CD4-positive, alpha-beta memory T cell (primary cell): ENCODE measurements at regions not wholly inside any gene's neighbourhood (a gene's known extent, or its start where the extent isn't known, plus 50 kb on each side); places are given as distances from the start of the nearest gene placed in this dataset.

Source experiments
- CTCF ChIA-PET: fragments of 350-600 bp; sonication (Branson Sonifier 250); formaldehyde crosslinking; loops from one replicate; lab custom pipeline; 2021; ENCODE audit warnings: inconsistent platforms; ENCODE audit not compliant: partially characterized antibody; lab: Charles Lee
- POLR2A ChIA-PET: fragments of 350-600 bp; sonication (Branson Sonifier 250); formaldehyde crosslinking; loops from one replicate; lab custom pipeline; 2021; ENCODE audit not compliant: partially characterized antibody; lab: Charles Lee
- DNase-seq, 5 donors: peaks; one replicate each; pipeline versions ENCODE4 v3.0.0 to v3.0.0-alpha.2; 2020 to 2022; ENCODE audit warnings: mixed read lengths in 1 of 5
- H3K27ac ChIP-seq: one replicate; pipeline ENCODE4 v1.7.0; 2013; ENCODE audit warnings: low read depth, low read length
- H3K27me3 ChIP-seq: 2 replicates; pipeline ENCODE4 v1.7.0; 2013; ENCODE audit warnings: mild to moderate bottlenecking, low read length, moderate library complexity; ENCODE audit not compliant: insufficient read depth
- H3K36me3 ChIP-seq: 2 replicates; pipeline ENCODE4 v1.7.0; 2013; ENCODE audit warnings: mild to moderate bottlenecking, low read length, moderate library complexity; ENCODE audit not compliant: insufficient read depth
- H3K4me1 ChIP-seq: 2 replicates; pipeline ENCODE4 v1.7.0; 2013; ENCODE audit warnings: mild to moderate bottlenecking, low read length, moderate library complexity; ENCODE audit not compliant: insufficient read depth
- H3K4me3 ChIP-seq, 2 donors: one replicate each; pipeline ENCODE4 v1.7.0; 2013; ENCODE audit warnings: low read length in 2 of 2, mild to moderate bottlenecking in 1 of 2
- H3K9me3 ChIP-seq, 2 donors: one replicate each; pipeline ENCODE4 v1.7.0; 2013; ENCODE audit warnings: low read length in 2 of 2, control low read depth in 1 of 2; ENCODE audit not compliant: control insufficient read depth in 1 of 2
- H3K27ac Mint-ChIP-seq, 7 donors: one replicate each; pipeline ENCODE4 v1.8.0; 2020 to 2021; ENCODE audit warnings: mixed read lengths in 7 of 7, mild to moderate bottlenecking in 6 of 7, inconsistent platforms in 3 of 7, moderate library complexity in 3 of 7
- H3K27me3 Mint-ChIP-seq, 2 donors: one replicate each; pipeline ENCODE4 v1.8.0; 2020 to 2021; ENCODE audit warnings: mixed read lengths in 2 of 2
- H3K36me3 Mint-ChIP-seq, 2 donors: one replicate each; pipeline ENCODE4 v1.8.0; 2020 to 2021; ENCODE audit warnings: mixed read lengths in 2 of 2, inconsistent platforms in 1 of 2, mild to moderate bottlenecking in 1 of 2
- H3K4me1 Mint-ChIP-seq, 4 donors: one replicate each; pipeline ENCODE4 v1.8.0; 2020 to 2021; ENCODE audit warnings: mixed read lengths in 4 of 4, mild to moderate bottlenecking in 1 of 4
- H3K4me3 Mint-ChIP-seq, 8 donors: one replicate each; pipeline ENCODE4 v1.8.0; 2020 to 2021; ENCODE audit warnings: mixed read lengths in 8 of 8, mild to moderate bottlenecking in 7 of 8, moderate library complexity in 6 of 8, inconsistent platforms in 3 of 8
- H3K9me3 Mint-ChIP-seq, 8 donors: one replicate each; pipeline ENCODE4 v1.8.0; 2020 to 2021; ENCODE audit warnings: mixed read lengths in 8 of 8, mild to moderate bottlenecking in 5 of 8, inconsistent platforms in 3 of 8, moderate library complexity in 1 of 8
- intact Hi-C: fragments of 100-400 bp; cut with micrococcal nuclease; formaldehyde crosslinking; loops from one replicate; pipeline ENCODE4 v1.15.1; 2023

- H3K36me3 ChIP-seq, result no peaks in the 10 kb centered on the region
- no peak overlapping the region for H3K27ac Mint-ChIP-seq
- CTCF ChIA-PET, result no interaction called here
- H3K4me3 Mint-ChIP-seq, result no peak overlapping the region
- no peaks in the 10 kb centered on the region for H3K4me1 Mint-ChIP-seq
- no peaks in the 10 kb centered on the region for H3K27me3 ChIP-seq
- no peak overlapping the region for H3K27ac ChIP-seq
- POLR2A ChIA-PET, result no interaction called here
- H3K4me1 ChIP-seq, result no peaks in the 10 kb centered on the region
- H3K4me3 ChIP-seq, result no peak overlapping the region
- H3K9me3 ChIP-seq, result no peaks in the 10 kb centered on the region
- peaks cover 0 to 4% (median 0%) of the 10 kb centered on the region in 8 donors for H3K9me3 Mint-ChIP-seq
- peaks cover 1 to 2% of the 10 kb centered on the region in 2 donors for H3K27me3 Mint-ChIP-seq
- DNase-seq, result no peak
- no peaks in the 10 kb centered on the region for H3K36me3 Mint-ChIP-seq
- intact Hi-C loops, result no loop called here
Observed at GRCh38 chr9:103990311-103990710, 103.8 kb upstream of the SMC2 start.

GRCh38 chr9:103991001-103991400 is 103.1 kb upstream of the SMC2 start:
- H3K36me3 ChIP-seq, result no peaks in the 10 kb centered on the region
- no peaks in the 10 kb centered on the region for H3K27me3 ChIP-seq
- H3K36me3 Mint-ChIP-seq, result no peaks in the 10 kb centered on the region
- intact Hi-C loops, result no loop called here
- no peak overlapping the region for H3K27ac ChIP-seq
- H3K4me3 ChIP-seq, result no peak overlapping the region
- H3K9me3 Mint-ChIP-seq, result peaks cover 0 to 5% (median 0%) of the 10 kb centered on the region in 8 donors
- H3K4me1 Mint-ChIP-seq, result no peaks in the 10 kb centered on the region
- ChIA-PET POLR2A (no interaction called here), CTCF (no interaction called here)
- no peak overlapping the region for H3K4me3 Mint-ChIP-seq
- no peaks in the 10 kb centered on the region for H3K4me1 ChIP-seq
- no peak for DNase-seq
- H3K27me3 Mint-ChIP-seq, result no peaks in the 10 kb centered on the region
- no peaks in the 10 kb centered on the region for H3K9me3 ChIP-seq
- no peak overlapping the region for H3K27ac Mint-ChIP-seq

GRCh38 chr9:103991698-103992097 is 102.4 kb upstream of the SMC2 start:
- ChIA-PET CTCF (no interaction called here), POLR2A (no interaction called here)
- Histone ChIP-seq H3K4me3 (no peak overlapping the region), H3K27ac (no peak overlapping the region), H3K36me3 (no peaks in the 10 kb centered on the region), H3K27me3 (no peaks in the 10 kb centered on the region), H3K4me1 (no peaks in the 10 kb centered on the region), H3K9me3 (no peaks in the 10 kb centered on the region)
- Mint-ChIP-seq H3K4me1 (no peaks in the 10 kb centered on the region), H3K9me3 (peaks cover 0 to 2% (median 0%) of the 10 kb centered on the region in 8 donors), H3K4me3 (no peak overlapping the region), H3K27me3 (no peaks in the 10 kb centered on the region), H3K27ac (no peak overlapping the region), H3K36me3 (no peaks in the 10 kb centered on the region)
- no peak for DNase-seq
- intact Hi-C loops, result no loop called here

- ChIA-PET POLR2A (no interaction called here), CTCF (no interaction called here)
- no peaks in the 10 kb centered on the region for H3K36me3 ChIP-seq
- no peaks in the 10 kb centered on the region for H3K4me1 ChIP-seq
- H3K27me3 ChIP-seq, result no peaks in the 10 kb centered on the region
- H3K27me3 Mint-ChIP-seq, result no peaks in the 10 kb centered on the region
- intact Hi-C loops, result no loop called here
- H3K4me3 ChIP-seq, result no peak overlapping the region
- no peak overlapping the region for H3K27ac ChIP-seq
- H3K9me3 ChIP-seq, result no peaks in the 10 kb centered on the region
- H3K36me3 Mint-ChIP-seq, result no peaks in the 10 kb centered on the region
- DNase-seq, result no peak
- H3K4me3 Mint-ChIP-seq, result no peak overlapping the region
- no peaks in the 10 kb centered on the region for H3K4me1 Mint-ChIP-seq
- H3K9me3 Mint-ChIP-seq, result peaks cover 0 to 1% (median 0%) of the 10 kb centered on the region in 8 donors
- H3K27ac Mint-ChIP-seq, result no peak overlapping the region
Observed at GRCh38 chr9:103992938-103993579, 101.0 kb upstream of the SMC2 start.

GRCh38 chr9:103997856-103998370 is 96.2 kb upstream of the SMC2 start:
- CTCF ChIA-PET, result no interaction called here
- Mint-ChIP-seq H3K4me3 (no peak overlapping the region), H3K27ac (no peak overlapping the region)

GRCh38 chr9:103999375-104000062 is 94.6 kb upstream of the SMC2 start:
- intact Hi-C loops, result no loop called here
- Mint-ChIP-seq H3K27ac (no peak overlapping the region), H3K9me3 (peaks cover 0 to 1% (median 0%) of the 10 kb centered on the region in 8 donors), H3K4me3 (no peak overlapping the region), H3K27me3 (peaks cover 2 to 4% of the 10 kb centered on the region in 2 donors), H3K36me3 (no peaks in the 10 kb centered on the region), H3K4me1 (no peaks in the 10 kb centered on the region)
- ChIA-PET CTCF (no interaction called here), POLR2A (no interaction called here)
- no peak for DNase-seq
- H3K36me3 ChIP-seq, result no peaks in the 10 kb centered on the region
- no peak overlapping the region for H3K4me3 ChIP-seq
- no peaks in the 10 kb centered on the region for H3K9me3 ChIP-seq
- peaks cover 4% of the 10 kb centered on the region for H3K27me3 ChIP-seq
- H3K4me1 ChIP-seq, result no peaks in the 10 kb centered on the region
- no peak overlapping the region for H3K27ac ChIP-seq

More at GRCh38 chr9:103997856-103998370, 96.2 kb upstream of the SMC2 start:
- no peaks in the 10 kb centered on the region for H3K36me3 ChIP-seq
- Mint-ChIP-seq H3K9me3 (peaks cover 0 to 1% (median 0%) of the 10 kb centered on the region in 8 donors), H3K27me3 (peaks cover under 1 to 1% of the 10 kb centered on the region in 2 donors), H3K4me1 (no peaks in the 10 kb centered on the region), H3K36me3 (no peaks in the 10 kb centered on the region)
- intact Hi-C loops, result no loop called here
- H3K27me3 ChIP-seq, result peaks cover 4% of the 10 kb centered on the region
- H3K27ac ChIP-seq, result no peak overlapping the region
- no peak for DNase-seq
- no peaks in the 10 kb centered on the region for H3K9me3 ChIP-seq
- POLR2A ChIA-PET, result no interaction called here
- no peaks in the 10 kb centered on the region for H3K4me1 ChIP-seq
- no peak overlapping the region for H3K4me3 ChIP-seq

- peaks cover 2% of the 10 kb centered on the region in 2 donors for H3K27me3 Mint-ChIP-seq
- no peak overlapping the region for H3K27ac ChIP-seq
- H3K36me3 Mint-ChIP-seq, result no peaks in the 10 kb centered on the region
- no peak overlapping the region for H3K27ac Mint-ChIP-seq
- H3K9me3 ChIP-seq, result no peaks in the 10 kb centered on the region
- intact Hi-C loops, result no loop called here
- H3K9me3 Mint-ChIP-seq, result peaks cover 0 to 1% (median 0%) of the 10 kb centered on the region in 8 donors
- no peaks in the 10 kb centered on the region for H3K27me3 ChIP-seq
- H3K4me3 ChIP-seq, result no peak overlapping the region
- H3K36me3 ChIP-seq, result no peaks in the 10 kb centered on the region
- H3K4me1 ChIP-seq, result no peaks in the 10 kb centered on the region
- no peak for DNase-seq
- no peaks in the 10 kb centered on the region for H3K4me1 Mint-ChIP-seq
- H3K4me3 Mint-ChIP-seq, result no peak overlapping the region
- POLR2A ChIA-PET, result no interaction called here
- CTCF ChIA-PET, result no interaction called here
Observed at GRCh38 chr9:104009826-104010225, 84.3 kb upstream of the SMC2 start.
